ENCODE measurements at regions not wholly inside any gene's neighbourhood (a gene's known extent, or its start where the extent isn't known, plus 50 kb on each side); places are given as distances from the start of the nearest gene placed in this dataset.

DNA sequence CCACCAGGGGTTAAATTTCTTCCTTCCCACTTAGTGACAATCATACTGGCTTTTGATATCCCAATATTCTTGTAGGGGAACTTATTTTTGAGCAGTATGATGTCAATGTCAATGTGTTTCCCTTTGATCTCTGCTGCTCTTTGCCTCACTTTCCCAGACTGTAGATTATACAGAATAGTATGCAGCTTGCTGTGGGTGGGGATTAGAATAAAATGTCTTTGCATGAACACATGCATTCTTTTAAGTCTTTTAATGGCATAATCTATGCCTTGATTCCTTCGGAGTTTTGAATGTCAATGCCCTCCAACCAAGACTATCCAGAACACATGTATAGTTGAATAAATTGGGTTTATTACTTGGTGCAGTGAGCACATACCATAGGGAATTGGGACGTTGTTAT lies 125.5 kb downstream of the IL20RB start:
- TF ChIP-seq POLR2A (IDR thresholded peaks at IDR 0.05; ENCODE audit: low read depth, low read length) (no peak), POLR2AphosphoS5 (IDR thresholded peaks at IDR 0.05; ENCODE audit: low read depth, low read length) (no peak), TAF1 (IDR thresholded peaks at IDR 0.05; ENCODE audit: low read depth, low read length) (no peak), POU2F2 (IDR thresholded peaks at IDR 0.05; ENCODE audit: low read depth, low read length) (no peak), PAX5 (IDR thresholded peaks at IDR 0.05; ENCODE audit: insufficient read depth, low read length, severe bottlenecking) (no peak)
- DNase-seq (ENCODE audit: insufficient read length, low spot score) (no peak), FAIRE-seq (no peak)

DNA sequence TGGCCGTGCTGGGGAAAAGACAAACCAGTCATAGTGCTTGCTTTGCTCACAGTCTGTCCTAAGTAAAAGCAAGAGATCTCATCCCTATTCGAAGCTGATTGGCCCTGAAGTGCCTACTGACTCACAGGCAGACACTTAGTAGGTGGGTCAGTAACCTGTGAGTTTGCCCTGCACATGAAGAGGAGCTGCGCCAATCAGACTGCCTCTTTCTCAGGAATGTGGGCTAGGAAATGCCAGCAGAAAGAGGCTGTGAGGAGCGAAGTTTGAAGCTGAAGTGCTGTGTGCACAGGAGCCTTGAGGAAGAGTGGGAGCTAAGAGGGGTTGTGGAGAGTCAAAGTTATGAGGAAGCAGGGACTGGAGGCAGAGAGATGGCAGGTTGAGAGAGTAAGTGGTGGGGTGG lies 126.8 kb downstream of the IL20RB start:
- DNase-seq (ENCODE audit: insufficient read length, low spot score) (no peak), FAIRE-seq (no peak)
- TF ChIP-seq TAF1 (IDR thresholded peaks at IDR 0.05; ENCODE audit: low read depth, low read length) = no peak
- TF ChIP-seq PAX5 (IDR thresholded peaks at IDR 0.05; ENCODE audit: insufficient read depth, low read length, severe bottlenecking) = no peak
- TF ChIP-seq POU2F2 (IDR thresholded peaks at IDR 0.05; ENCODE audit: low read depth, low read length) = no peak
- TF ChIP-seq POLR2A (IDR thresholded peaks at IDR 0.05; ENCODE audit: low read depth, low read length) = no peak
- no peak for TF ChIP-seq SPI1 (IDR thresholded peaks at IDR 0.05; ENCODE audit: low read depth, low read length)

DNA sequence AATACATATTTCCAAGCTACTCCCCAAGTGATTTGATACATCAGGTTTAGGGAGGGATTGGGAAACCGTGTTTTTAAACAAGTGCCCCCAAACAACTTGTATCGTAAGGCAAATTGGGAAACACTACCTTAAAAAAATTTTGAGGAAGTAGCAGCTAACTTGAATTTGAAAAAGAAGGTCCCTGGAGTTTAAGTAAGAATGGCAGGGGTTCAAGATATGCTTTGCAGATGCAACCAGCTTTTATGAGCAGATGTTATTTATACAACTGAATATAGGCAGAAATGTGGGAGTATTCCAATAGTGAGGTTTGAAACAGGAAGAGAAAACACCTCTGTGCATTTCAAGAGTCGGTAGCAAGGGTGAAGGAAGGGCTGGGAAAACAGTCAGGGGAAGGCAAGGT lies 139.6 kb downstream of the IL20RB start:
- FAIRE-seq (no peak), DNase-seq (ENCODE audit: insufficient read length, low spot score) (no peak)
- TF ChIP-seq POLR2A (IDR thresholded peaks at IDR 0.05; ENCODE audit: low read depth, low read length) (no peak), TAF1 (IDR thresholded peaks at IDR 0.05; ENCODE audit: low read depth, low read length) (no peak), PAX5 (IDR thresholded peaks at IDR 0.05; ENCODE audit: insufficient read depth, low read length, severe bottlenecking) (no peak), SPI1 (IDR thresholded peaks at IDR 0.05; ENCODE audit: low read depth, low read length) (no peak), POLR2AphosphoS5 (IDR thresholded peaks at IDR 0.05; ENCODE audit: low read depth, low read length) (no peak), POU2F2 (IDR thresholded peaks at IDR 0.05; ENCODE audit: low read depth, low read length) (no peak)

DNA sequence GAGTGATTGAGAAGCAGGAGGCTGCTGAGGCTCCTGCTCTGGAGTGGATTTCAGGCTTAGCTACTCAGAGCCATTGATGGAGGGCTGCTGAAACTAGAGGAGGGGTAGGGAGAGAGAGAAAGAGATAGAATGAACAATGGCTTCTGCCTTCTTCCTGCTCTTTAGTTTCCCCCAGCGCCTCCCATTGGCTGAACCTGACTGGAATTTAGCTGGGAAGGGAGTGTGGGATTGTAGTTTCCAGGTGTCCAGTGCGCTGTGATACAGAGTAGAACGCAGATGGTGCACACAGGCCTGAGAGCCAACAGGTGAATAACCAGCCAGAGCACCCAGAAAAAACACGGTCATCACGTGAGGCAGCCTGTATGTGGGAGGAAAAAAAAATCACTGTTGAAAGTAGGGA lies 140.1 kb downstream of the IL20RB start:
- no peak for FAIRE-seq
- no peak for TF ChIP-seq POLR2AphosphoS5 (IDR thresholded peaks at IDR 0.05; ENCODE audit: low read depth, low read length)
- no peak for TF ChIP-seq PAX5 (IDR thresholded peaks at IDR 0.05; ENCODE audit: insufficient read depth, low read length, severe bottlenecking)
- no peak for TF ChIP-seq POLR2A (IDR thresholded peaks at IDR 0.05; ENCODE audit: low read depth, low read length)
- no peak for DNase-seq (ENCODE audit: insufficient read length, low spot score)

GRCh38 chr3:137099364-137100219 lies 141.8 kb downstream of the IL20RB start:
- DNase-seq (ENCODE audit: insufficient read length, low spot score) (no peak), FAIRE-seq (no peak)
- no peak for TF ChIP-seq POU2F2 (IDR thresholded peaks at IDR 0.05; ENCODE audit: low read depth, low read length)
- no peak for TF ChIP-seq POLR2A (IDR thresholded peaks at IDR 0.05; ENCODE audit: low read depth, low read length)
- no peak for TF ChIP-seq TAF1 (IDR thresholded peaks at IDR 0.05; ENCODE audit: low read depth, low read length)
- no peak for TF ChIP-seq SPI1 (IDR thresholded peaks at IDR 0.05; ENCODE audit: low read depth, low read length)
- no peak for TF ChIP-seq POLR2AphosphoS5 (IDR thresholded peaks at IDR 0.05; ENCODE audit: low read depth, low read length)
- TF ChIP-seq PAX5 (IDR thresholded peaks at IDR 0.05; ENCODE audit: insufficient read depth, low read length, severe bottlenecking) = no peak

GRCh38 chr3:137100326-137100725 lies 142.5 kb downstream of the IL20RB start:
- TF ChIP-seq POU2F2 (IDR thresholded peaks at IDR 0.05; ENCODE audit: low read depth, low read length) (no peak), PAX5 (IDR thresholded peaks at IDR 0.05; ENCODE audit: insufficient read depth, low read length, severe bottlenecking) (no peak), POLR2AphosphoS5 (IDR thresholded peaks at IDR 0.05; ENCODE audit: low read depth, low read length) (no peak), POLR2A (IDR thresholded peaks at IDR 0.05; ENCODE audit: low read depth, low read length) (no peak), SPI1 (IDR thresholded peaks at IDR 0.05; ENCODE audit: low read depth, low read length) (no peak), TAF1 (IDR thresholded peaks at IDR 0.05; ENCODE audit: low read depth, low read length) (no peak)
- FAIRE-seq (no peak), DNase-seq (ENCODE audit: insufficient read length, low spot score) (no peak)

DNA sequence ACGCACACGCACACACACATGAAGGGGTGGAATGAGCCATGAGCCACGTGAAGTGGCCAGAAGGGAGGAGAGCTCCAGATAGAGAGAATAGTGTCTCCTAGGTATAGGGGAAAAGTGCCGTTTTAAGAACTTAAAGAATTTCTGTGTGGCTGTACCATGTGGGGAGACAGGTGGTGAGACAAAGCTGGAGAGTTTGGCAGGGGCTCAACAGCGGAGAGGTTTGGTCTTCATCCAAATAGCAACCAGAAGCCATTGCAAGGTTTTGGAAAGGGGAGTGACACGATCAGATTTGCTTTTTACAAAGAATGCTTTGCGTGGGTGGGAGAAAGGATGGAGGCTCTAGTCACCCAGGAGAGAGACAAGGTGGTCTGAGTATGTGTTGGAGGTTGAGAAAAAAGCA lies 146.0 kb downstream of the IL20RB start:
- FAIRE-seq (no peak), DNase-seq (ENCODE audit: insufficient read length, low spot score) (no peak)
- TF ChIP-seq POLR2A (IDR thresholded peaks at IDR 0.05; ENCODE audit: low read depth, low read length) (no peak), PAX5 (IDR thresholded peaks at IDR 0.05; ENCODE audit: insufficient read depth, low read length, severe bottlenecking) (no peak), POU2F2 (IDR thresholded peaks at IDR 0.05; ENCODE audit: low read depth, low read length) (no peak), TAF1 (IDR thresholded peaks at IDR 0.05; ENCODE audit: low read depth, low read length) (no peak), POLR2AphosphoS5 (IDR thresholded peaks at IDR 0.05; ENCODE audit: low read depth, low read length) (no peak), SPI1 (IDR thresholded peaks at IDR 0.05; ENCODE audit: low read depth, low read length) (no peak)

- DNase-seq (ENCODE audit: insufficient read length, low spot score) (no peak), FAIRE-seq (peak; percentile 75)
- no peak for TF ChIP-seq POLR2AphosphoS5 (IDR thresholded peaks at IDR 0.05; ENCODE audit: low read depth, low read length)
- TF ChIP-seq POLR2A (IDR thresholded peaks at IDR 0.05; ENCODE audit: low read depth, low read length) = no peak
- no peak for TF ChIP-seq SPI1 (IDR thresholded peaks at IDR 0.05; ENCODE audit: low read depth, low read length)
- TF ChIP-seq POU2F2 (IDR thresholded peaks at IDR 0.05; ENCODE audit: low read depth, low read length) = no peak
- no peak for TF ChIP-seq TAF1 (IDR thresholded peaks at IDR 0.05; ENCODE audit: low read depth, low read length)
- TF ChIP-seq PAX5 (IDR thresholded peaks at IDR 0.05; ENCODE audit: insufficient read depth, low read length, severe bottlenecking) = no peak
These were observed 147.6 kb downstream of the IL20RB start for GRCh38 chr3:137105277-137105977.

DNA sequence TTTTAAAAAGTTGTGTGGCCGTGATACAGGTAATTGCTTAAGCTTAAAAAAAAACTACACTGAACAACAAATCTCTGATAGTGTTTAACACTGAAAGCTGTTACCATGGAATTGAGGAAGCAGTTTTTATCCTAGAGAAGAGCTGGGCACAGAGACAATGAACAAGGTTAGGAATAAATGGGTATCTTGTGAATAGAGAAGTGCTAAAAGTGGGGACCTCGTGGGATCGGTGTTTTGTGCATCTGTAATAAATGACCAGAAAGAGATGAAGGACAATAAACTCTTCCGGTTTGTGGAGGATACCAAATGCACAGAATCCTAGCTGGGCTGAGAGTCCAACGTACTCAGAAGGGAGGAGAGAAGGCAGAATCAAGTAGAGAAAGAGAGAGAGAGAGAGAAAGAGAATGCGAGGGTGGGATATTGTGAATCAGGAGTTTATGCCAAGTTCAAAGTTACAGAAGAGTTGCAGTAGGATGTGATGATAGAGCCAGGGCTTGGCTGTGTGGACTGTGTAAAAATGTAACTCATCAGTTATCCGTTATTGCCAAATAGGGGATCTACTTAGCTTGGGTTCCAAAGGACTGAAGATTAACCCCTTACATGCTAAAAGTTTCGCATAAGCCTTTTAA lies 148.9 kb downstream of the IL20RB start:
- no peak for FAIRE-seq
- no peak for DNase-seq (ENCODE audit: insufficient read length, low spot score)
- TF ChIP-seq POU2F2 (IDR thresholded peaks at IDR 0.05; ENCODE audit: low read depth, low read length) (no peak), TAF1 (IDR thresholded peaks at IDR 0.05; ENCODE audit: low read depth, low read length) (no peak), POLR2A (IDR thresholded peaks at IDR 0.05; ENCODE audit: low read depth, low read length) (no peak), SPI1 (IDR thresholded peaks at IDR 0.05; ENCODE audit: low read depth, low read length) (no peak), POLR2AphosphoS5 (IDR thresholded peaks at IDR 0.05; ENCODE audit: low read depth, low read length) (no peak), PAX5 (IDR thresholded peaks at IDR 0.05; ENCODE audit: insufficient read depth, low read length, severe bottlenecking) (no peak)
